Parathyroid adenoma (tissue), 2 donors: ENCODE measurements at regions not wholly inside any gene's neighbourhood (a gene's known extent, or its start where the extent isn't known, plus 50 kb on each side); places are given as distances from the start of the nearest gene placed in this dataset.

ENCODE experiments used
- H2AFZ ChIP-seq: fragments of 300-600 bp; sonication (generic); one replicate; pipeline ENCODE4 v1.7.0; 2017; ENCODE audit warnings: antibody characterized with exemption, mild to moderate bottlenecking
- H3K27ac ChIP-seq: fragments of 300-600 bp; sonication (generic); one replicate; pipeline ENCODE4 v1.7.0; 2017
- H3K27me3 ChIP-seq: fragments of 300-600 bp; sonication (generic); one replicate; pipeline ENCODE4 v1.7.0; 2017; ENCODE audit warnings: low read length; ENCODE audit not compliant: control insufficient read depth, insufficient read depth
- H3K36me3 ChIP-seq: fragments of 300-600 bp; sonication (generic); one replicate; pipeline ENCODE4 v1.7.0; 2017; ENCODE audit warnings: low read length; ENCODE audit not compliant: control insufficient read depth, insufficient read depth
- H3K4me1 ChIP-seq: fragments of 300-600 bp; sonication (generic); one replicate; pipeline ENCODE4 v1.7.0; 2017; ENCODE audit warnings: control low read depth
- H3K4me2 ChIP-seq: fragments of 300-600 bp; sonication (generic); one replicate; pipeline ENCODE4 v1.7.0; 2017; ENCODE audit warnings: low read length
- H3K4me3 ChIP-seq: fragments of 300-600 bp; sonication (generic); one replicate; pipeline ENCODE4 v1.7.0; 2017; ENCODE audit warnings: low read depth, low read length
- H3K79me2 ChIP-seq: fragments of 300-600 bp; sonication (generic); one replicate; pipeline ENCODE4 v1.7.0; 2017; ENCODE audit warnings: control low read depth
- H3K9ac ChIP-seq: fragments of 300-600 bp; sonication (generic); one replicate; pipeline ENCODE4 v1.7.0; 2017; ENCODE audit warnings: mild to moderate bottlenecking
- H3K9me3 ChIP-seq: fragments of 300-600 bp; sonication (generic); one replicate; pipeline ENCODE4 v1.7.0; 2017; ENCODE audit warnings: low read length; ENCODE audit not compliant: control insufficient read depth
- TF ChIP-seq, protein P1 (sequence below): fragments of 300-600 bp; sonication (generic); IDR thresholded peaks from one replicate; pipeline ENCODE4 v1.7.0; 2017; ENCODE audit warnings: antibody characterized with exemption, mild to moderate bottlenecking
- donor health status: primary hyperparathyroidism.

DNA sequence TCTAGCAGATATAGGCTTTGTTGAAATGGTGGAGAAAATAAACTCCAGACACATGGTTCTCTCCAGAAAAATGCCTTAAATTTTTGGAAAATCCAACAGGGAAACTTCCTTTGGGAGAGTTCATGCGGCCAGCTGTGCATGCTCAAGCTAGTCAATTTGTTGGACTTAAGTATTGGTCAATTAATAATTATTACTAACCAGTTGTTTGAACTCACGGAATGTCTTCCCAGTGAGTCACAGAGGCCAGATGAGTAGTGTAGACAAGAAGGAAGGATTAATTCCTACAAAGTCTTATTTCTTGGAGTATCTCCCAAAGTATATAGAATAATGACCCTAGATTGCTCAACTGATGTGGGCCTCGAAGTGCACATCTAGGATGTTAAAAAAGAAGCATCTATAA lies 103.6 kb downstream of the MACIR start:
- Histone ChIP-seq H3K79me2 (no peaks in the 10 kb centered on the region), H3K4me3 (no peak overlapping the region), H3K36me3 (no peaks in the 10 kb centered on the region), H3K27me3 (no peaks in the 10 kb centered on the region), H3K9me3 (no peaks in the 10 kb centered on the region), H2AFZ (no peak overlapping the region), H3K27ac (no peak overlapping the region), H3K4me1 (peaks cover 13% of the 10 kb centered on the region), H3K9ac (no peak overlapping the region), H3K4me2 (no peak overlapping the region)
- TF ChIP-seq, protein P1, sequence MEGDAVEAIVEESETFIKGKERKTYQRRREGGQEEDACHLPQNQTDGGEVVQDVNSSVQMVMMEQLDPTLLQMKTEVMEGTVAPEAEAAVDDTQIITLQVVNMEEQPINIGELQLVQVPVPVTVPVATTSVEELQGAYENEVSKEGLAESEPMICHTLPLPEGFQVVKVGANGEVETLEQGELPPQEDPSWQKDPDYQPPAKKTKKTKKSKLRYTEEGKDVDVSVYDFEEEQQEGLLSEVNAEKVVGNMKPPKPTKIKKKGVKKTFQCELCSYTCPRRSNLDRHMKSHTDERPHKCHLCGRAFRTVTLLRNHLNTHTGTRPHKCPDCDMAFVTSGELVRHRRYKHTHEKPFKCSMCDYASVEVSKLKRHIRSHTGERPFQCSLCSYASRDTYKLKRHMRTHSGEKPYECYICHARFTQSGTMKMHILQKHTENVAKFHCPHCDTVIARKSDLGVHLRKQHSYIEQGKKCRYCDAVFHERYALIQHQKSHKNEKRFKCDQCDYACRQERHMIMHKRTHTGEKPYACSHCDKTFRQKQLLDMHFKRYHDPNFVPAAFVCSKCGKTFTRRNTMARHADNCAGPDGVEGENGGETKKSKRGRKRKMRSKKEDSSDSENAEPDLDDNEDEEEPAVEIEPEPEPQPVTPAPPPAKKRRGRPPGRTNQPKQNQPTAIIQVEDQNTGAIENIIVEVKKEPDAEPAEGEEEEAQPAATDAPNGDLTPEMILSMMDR: no peak

DNA sequence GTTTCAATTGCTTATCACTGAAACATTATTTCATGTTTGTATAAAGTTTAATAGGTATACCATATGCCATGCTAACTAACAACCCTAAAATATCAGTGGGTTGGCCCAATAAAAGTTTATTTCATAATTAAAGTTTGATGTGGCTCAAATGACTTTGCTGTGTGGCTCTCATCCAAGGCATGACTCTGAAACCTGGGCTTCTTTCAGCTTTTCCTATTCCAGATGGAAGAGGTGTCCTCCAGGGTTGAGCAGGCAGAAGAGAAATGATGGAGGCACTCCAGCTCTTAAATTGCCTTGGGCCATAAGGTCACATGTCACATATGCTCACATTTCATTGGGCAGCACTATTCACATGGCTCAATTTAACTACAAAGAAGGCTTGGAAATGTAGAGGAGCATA lies 101.9 kb downstream of the MACIR start:
- Histone ChIP-seq H3K27ac (no peak overlapping the region), H2AFZ (no peak overlapping the region), H3K36me3 (no peaks in the 10 kb centered on the region), H3K79me2 (no peaks in the 10 kb centered on the region), H3K4me2 (no peak overlapping the region), H3K4me1 (peaks cover 13% of the 10 kb centered on the region), H3K9me3 (no peaks in the 10 kb centered on the region), H3K4me3 (no peak overlapping the region), H3K27me3 (no peaks in the 10 kb centered on the region), H3K9ac (no peak overlapping the region)
- TF ChIP-seq, protein P1: no peak

DNA sequence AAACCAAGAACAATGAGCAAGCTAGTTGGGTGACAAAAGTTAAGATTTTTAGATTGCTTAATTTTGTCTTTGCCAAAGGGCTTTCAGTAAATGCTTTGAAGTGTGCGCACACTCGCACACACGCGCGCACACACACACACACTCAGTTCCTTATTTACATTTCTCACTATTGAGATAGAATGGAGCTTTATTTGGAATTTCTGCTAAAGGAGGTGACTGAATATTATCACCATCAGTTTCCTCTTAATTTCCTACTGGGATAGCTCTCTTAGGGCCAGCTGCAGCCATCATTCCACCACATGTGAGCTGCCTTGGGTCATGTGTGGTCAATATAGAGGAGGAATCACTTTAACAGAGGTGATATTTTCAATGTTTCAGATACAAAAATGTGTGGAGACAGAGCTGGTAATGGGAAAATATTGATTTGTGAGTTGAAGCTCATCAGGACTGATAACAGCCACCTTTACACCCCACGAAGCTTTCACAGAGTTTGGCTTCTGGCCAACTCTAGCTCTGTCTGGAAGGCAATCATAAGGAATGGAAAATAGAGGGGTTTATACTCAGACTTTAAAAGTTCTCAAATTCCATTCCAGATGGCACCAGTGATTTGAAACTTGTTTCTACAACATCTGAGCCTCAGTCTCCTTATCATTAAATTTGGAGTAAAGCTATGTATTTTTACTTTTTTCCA lies 99.9 kb downstream of the MACIR start:
- H3K27me3 ChIP-seq: no peaks in the 10 kb centered on the region
- no peak overlapping the region for H3K9ac ChIP-seq
- H3K4me3 ChIP-seq: no peak overlapping the region
- H3K27ac ChIP-seq: no peak overlapping the region
- H2AFZ ChIP-seq: no peak overlapping the region
- no peaks in the 10 kb centered on the region for H3K36me3 ChIP-seq
- no peak overlapping the region for H3K4me2 ChIP-seq
- H3K4me1 ChIP-seq: peaks cover 4% of the 10 kb centered on the region
- no peaks in the 10 kb centered on the region for H3K9me3 ChIP-seq
- TF ChIP-seq, protein P1: no peak
- H3K79me2 ChIP-seq: no peaks in the 10 kb centered on the region

DNA sequence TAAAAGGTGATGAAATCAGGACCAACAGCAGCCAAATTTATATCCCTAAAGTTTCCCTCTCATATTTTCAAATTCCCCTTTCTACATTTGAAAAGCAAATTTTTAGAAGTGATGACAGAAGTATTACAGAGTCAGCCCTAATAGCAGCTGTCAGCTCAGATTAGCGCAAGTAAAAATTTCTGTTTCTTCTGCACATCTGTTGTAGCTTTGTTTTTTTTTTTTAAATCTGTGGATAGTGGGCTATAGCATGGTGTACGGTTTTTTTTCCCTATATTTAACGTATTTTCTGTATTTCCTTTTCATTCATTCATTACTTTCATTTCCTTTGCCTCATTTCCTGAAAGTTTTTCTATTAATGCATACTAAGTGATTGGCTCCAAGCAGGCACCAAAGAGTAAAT lies 99.1 kb downstream of the MACIR start:
- peaks cover 4% of the 10 kb centered on the region for H3K4me1 ChIP-seq
- H3K4me3 ChIP-seq: no peak overlapping the region
- H3K9ac ChIP-seq: no peak overlapping the region
- H3K27ac ChIP-seq: no peak overlapping the region
- no peak overlapping the region for H2AFZ ChIP-seq
- H3K4me2 ChIP-seq: no peak overlapping the region
- TF ChIP-seq, protein P1: no peak
- H3K79me2 ChIP-seq: no peaks in the 10 kb centered on the region
- H3K9me3 ChIP-seq: no peaks in the 10 kb centered on the region
- H3K27me3 ChIP-seq: no peaks in the 10 kb centered on the region
- H3K36me3 ChIP-seq: no peaks in the 10 kb centered on the region
